Smooth muscle cell of the brain vasculature (primary cell): ENCODE measurements at regions not wholly inside any gene's neighbourhood (a gene's known extent, or its start where the extent isn't known, plus 50 kb on each side); places are given as distances from the start of the nearest gene placed in this dataset.

Experiments used
- DNase-seq: peaks from one replicate; pipeline ENCODE4 v3.0.0-alpha.2; 2012; ENCODE audit warnings: low read depth, low spot score

DNA sequence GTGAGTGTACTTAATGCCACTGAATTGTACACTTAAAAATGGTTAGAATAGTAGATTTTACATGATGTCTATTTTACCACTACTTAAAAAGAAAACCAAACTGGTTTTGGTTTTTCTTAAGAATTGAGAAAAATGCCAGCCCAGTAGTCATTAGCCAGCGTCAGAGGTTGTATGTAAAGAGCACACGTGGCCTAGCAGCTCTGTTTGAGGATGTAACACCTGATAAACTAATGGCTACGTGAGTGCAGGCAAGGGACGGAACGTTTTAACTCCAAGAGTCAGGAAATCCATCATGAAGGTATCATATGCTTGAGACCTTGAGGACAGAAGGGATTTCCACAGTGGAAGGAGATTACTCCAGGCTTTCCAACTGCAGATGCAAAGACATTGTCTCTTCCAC lies 223.7 kb downstream of the MRPL39 start:
- DNase-seq, result no peak

- DNase-seq, result no peak
Measured at GRCh38 chr21:25381936-25382452, 225.3 kb downstream of the MRPL39 start.

DNA sequence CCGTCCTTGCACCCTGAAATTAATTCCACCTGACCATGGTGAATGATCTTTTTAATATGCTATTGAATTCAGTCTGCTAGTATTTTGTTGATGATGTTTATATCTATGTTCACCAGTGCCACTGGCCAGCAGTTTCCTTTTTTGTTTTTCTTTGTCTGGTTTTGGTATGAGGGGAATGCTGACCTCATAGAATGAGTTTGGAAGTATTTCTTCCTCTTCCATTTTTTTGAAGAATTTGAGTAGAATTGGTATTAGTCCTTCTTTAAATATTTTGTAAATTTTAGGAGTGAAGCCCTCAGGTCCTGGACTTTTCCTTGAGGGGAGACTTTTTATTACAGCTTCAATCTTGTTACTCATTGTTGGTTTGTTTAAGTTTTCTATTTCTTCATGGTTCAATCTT lies 231.6 kb downstream of the MRPL39 start:
- DNase-seq, result no peak

DNA sequence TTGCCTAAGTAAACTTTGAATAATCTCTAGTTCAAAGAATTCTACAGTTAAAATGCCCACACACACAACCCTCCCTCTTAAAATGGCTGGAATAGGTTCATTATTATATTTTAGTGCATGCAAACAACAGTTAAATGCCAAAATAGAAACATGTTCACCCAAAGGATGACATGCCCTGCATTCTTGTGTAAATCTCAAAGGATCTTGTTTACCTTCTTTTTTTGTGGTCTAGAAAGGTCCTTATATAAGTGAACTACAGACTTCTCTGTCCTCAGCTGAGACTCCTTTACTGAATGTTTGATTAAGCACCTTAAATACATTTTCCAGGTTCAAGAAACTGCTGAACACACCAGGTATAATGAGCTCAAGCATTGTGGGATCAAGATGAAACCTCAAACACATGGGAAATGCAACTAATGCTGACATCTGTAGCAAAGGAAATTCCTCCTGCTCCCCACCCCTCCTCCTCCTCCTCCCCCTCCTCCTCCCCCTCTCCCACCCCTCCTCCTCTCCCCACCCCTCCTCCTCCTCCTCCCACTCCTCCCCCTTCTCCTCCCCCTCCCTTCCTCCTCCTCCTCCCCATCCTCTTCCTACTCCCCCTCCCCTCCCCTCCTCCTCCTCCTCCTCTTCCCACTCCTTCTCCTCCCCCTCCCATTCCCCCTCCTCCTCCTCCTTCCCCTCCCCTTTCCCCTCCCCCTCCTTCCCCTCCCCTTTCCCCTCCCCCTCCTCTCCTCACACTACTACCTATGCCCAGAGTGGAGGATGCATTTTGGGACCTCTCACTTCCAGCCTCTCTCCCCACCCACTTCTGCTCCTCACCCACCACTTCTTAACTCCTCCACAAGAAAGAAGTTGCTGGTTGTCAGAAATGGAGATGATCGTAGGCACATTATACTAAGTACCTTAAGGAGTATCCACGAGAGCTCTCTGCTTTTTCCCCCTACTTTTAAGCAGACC lies 233.9 kb downstream of the MRPL39 start:
- DNase-seq, result no peak

DNA sequence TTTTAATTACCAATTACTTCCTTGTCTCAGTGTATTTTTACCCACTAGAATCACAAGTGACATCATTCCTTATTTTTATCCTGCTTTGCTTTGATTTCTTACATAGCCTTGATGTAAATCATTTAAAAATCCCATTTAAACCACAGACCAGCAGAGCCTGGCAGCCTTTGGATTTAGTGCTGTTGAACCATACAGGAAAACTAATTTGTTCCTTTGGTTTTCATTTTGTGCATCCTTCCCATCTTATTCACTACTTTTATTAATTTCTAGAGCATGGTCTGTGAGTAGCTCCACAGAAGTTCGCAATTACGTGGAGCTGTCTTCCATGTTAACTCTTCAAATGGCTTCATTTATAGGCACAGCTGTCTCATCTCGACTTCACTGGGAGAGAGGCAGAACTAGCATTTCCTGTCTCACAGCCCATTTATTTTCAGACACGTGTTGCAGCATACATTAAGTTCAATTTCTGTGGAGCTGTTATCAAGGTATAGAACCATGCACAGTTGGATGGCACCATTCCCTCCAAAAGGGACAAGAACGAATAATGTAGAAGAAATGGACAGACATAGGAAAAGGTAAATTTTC lies 235.3 kb downstream of the MRPL39 start:
- DNase-seq, result no peak

GRCh38 chr21:25370311-25370744 lies 237.0 kb downstream of the MRPL39 start:
- DNase-seq, result peak; percentile 37

DNA sequence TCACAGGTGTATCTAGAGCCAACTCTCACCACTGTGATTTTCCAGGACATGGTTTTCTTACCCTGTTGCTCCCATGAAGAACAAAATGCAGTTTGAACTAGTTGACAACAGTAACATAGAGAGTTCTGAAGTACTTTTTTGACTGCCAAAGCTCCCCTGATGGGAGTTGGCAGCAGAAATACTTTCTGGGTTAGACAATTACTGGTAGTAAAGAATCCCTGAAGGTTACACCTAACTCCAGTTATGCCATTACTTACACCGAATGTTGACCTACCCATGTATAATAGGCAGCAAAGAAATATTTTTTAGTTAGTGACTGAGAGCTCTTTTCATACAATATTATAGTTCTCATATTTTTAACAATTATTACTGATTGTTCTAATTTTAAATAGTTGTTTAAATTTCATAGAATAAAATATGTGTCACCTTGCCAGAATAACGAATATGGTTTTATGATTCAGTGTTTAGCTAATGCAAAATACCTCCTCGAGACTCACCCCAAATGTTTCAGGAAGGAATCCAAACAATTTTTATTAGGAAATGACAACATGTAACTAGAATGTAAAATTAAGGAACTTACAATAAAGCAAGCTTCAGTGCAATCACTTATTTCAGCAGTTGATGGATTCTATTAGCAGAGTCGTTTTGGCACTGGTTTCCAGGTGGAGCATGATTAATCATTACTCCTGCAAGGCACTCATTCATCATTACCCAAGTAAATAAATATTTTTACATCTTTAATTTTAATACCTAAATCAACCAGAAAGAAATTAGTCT lies 237.6 kb downstream of the MRPL39 start:
- DNase-seq, result no peak

DNA sequence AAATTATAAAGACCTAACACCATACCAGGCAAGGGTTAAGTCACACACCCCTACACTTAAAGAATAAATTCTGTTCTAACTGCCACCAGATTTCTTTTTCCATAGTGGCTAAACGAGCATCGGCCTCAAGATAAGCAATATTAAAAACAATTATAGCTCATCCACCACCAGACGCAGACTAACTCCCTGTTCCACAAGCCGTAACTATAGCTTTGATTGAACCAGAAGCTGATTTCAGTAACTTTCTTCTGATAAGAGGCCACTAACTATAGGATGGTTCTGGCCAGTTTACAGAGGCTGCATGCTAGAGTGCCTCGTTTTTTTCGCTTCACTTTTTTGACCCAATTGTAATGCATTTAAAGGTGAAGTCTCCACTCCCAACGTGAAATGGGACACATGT lies 238.8 kb downstream of the MRPL39 start:
- no peak for DNase-seq

DNA sequence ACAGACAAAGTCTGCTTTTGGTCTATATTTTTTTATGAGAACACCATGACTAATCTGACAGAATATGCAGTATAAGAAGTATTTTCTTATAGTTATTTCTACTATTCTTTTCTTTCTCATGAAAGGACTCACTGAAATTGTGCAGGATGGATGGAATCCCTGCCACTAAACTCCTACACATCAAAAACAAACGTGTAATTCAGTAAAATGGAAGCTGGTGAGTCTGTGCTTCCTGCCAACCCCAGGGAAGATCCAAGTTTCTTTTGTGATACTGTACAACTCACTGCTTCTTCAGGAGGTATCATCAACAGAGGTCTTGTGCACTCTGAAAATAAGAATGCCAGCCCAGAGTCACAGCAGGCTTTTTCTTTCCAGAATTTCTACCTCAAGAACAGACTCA lies 241.2 kb downstream of the MRPL39 start:
- DNase-seq, result no peak

DNA sequence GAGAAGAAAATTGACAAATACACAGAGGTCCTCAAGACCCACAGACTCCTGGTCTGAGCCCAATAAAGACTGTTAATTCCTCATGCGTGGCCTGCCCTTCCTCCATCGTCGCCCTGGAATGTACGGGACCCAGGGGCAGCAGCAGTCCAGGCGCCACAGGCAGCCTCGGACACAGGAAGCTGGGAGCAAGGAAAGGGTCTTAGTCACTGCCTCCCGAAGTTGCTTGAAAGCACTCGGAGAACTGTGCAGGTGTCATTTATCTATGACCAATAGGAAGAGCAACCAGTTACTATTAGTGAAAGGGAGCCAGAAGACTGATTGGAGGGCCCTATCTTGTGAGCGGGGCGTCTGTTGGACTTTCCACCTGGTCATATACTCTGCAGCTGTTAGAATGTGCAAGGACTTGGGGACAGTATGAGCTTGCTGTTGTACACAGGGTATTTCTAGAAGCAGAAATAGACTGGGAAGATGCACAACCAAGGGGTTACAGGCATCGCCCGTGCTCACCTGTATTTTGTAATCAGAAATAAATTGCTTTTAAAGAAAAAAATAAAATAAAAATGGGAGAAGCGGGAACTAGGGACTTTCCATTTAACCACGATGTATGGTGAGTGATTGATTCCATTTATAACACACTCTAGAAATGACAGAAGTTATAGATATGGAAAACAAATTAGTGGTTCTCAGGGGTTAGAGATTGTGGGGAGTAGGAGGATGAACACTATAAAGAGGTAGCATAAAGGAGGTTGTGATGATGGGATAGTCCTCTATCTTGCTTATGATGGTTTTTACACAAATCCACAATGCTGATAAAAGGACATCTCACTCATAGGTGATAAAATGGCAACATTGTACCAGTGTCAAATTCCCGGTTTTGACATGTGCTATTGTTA lies 244.7 kb downstream of the MRPL39 start:
- DNase-seq, result no peak

DNA sequence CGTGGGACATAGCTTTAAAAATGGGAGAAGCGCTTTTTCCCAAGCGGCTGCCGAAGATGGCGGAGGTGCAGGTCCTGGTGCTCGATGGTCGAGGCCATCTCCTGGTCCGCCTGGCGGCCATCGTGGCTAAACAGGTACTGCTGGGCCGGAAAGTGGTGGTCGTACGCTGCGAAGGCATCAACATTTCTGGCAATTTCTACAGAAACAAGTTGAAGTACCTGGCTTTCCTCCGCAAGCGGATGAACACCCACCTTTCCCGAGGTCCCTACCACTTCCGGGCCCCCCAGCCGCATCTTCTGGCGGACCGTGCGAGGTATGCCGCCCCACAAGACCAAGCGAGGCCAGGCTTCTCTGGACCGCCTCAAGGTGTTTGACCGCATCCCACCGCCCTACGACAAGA lies 245.5 kb downstream of the MRPL39 start:
- no peak for DNase-seq

DNA sequence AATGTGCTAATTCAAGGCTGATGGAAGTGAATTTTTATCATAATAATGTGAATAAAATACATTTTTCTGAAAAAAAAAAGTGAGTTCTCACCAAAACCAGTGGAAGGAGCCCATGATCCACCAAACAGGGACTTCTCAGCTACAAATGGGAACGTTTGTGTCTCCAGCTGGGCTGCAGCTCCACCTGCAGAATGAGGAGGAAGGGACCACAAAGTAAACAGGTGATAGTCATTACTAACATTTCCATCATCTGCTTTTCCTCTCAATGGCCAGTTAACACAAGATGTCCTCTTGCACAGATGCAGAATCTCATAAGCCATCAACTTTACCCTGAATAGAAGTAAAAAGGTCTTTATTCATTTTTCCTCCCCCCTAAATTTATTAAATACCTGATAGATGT lies 246.2 kb downstream of the MRPL39 start:
- DNase-seq, result no peak

DNA sequence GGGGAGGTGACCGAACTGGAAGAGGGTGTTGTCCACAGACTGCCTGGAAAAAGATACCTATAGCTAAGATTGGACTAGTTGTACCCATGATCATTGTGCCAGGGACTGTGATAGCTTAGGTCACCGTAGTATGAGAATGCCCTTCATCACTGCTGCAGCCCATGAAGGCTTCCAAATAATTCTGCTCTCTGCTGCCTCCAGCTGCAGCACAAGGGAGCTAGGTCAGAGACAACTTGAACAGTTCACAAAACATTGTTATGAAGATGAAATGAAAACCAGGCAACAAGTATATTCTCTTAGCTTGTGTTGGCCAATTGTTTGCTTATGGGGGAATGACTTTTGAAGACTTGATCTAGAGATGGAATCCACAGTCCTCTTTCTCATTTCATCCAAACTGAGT lies 246.7 kb downstream of the MRPL39 start:
- DNase-seq, result no peak

- no peak for DNase-seq
Measured at GRCh38 chr21:25359724-25360123, 247.6 kb downstream of the MRPL39 start.

DNA sequence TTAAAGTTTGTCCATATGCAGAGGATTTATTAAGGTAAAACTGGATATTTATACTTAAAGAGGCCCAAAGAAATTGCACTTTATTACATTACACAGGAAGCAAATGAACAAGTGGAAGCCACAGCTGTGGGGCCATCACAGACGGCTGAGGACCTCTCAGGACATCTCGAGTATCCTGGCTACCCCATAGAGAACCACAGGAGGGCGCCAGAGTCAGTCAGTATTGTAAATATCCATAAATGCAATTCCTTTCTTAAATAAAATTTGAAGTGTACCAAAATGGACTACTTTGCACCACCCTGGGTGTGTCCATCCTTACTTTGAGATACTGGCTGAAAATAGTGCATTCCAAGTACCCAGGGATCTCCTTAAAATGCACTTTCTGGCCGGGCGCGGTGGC lies 257.2 kb downstream of the MRPL39 start:
- DNase-seq, result no peak

DNA sequence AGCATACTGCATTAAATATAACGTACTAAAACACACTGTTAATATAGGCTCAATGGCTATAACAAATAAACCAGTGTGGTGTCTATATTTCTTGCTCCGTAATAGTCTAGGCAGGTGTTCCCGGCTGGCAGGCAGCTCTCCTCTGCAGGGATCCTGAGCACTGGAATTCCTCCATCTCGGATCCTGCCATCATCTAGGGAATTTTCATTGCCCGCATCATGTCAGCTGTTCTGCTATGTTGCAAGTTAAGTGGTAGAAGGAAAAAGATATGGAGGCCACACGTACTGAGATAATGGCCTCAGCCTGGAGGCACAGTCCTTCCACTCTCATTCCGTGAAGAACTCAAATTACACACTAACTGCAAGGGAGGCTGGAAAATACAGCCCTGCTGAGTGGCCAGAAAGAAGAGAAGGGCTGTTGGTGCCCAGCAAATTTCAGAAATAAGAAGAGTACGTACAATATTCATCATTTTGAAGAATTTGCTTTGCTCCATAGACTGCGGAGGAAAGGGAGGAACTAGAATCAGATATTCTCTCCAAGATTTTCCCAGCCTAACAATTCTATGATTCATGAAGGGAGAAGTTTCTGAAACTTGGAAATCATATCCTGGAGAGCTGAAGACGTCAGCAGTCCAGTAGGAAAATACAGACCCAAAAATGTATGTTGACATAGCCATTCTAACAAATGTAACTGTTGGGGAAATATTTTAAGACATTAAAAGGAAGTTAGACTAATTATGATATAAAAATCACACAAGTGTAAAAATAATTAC lies 263.3 kb downstream of the MRPL39 start:
- no peak for DNase-seq

GRCh38 chr21:25342816-25343215 lies 264.5 kb downstream of the MRPL39 start:
- no peak for DNase-seq

- DNase-seq, result no peak
Measured at GRCh38 chr21:25341981-25342380, 265.3 kb downstream of the MRPL39 start.

DNA sequence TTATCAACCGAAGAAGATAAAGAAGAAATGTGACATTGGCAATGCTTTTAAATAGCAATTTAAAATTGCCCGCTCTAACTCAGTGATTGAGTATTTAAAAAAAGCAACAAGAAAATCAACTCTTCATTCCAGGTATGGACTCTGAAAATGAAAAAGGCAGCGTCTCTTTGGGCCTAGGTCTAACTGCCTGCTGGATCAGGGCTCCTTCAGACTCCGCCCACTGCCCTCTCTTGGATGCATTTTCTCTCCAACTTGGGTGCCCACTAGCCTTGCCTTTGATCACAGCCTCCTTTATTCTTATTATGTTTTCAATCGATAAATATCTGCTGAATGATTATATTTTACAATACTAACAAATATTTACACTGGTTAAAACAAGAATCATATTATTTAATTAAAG lies 268.9 kb downstream of the MRPL39 start:
- no peak for DNase-seq

GRCh38 chr21:25334046-25334730 lies 273.1 kb downstream of the MRPL39 start:
- DNase-seq, result no peak
